A204.1 (cell line): ENCODE measurements at regions not wholly inside any gene's neighbourhood (a gene's known extent, or its start where the extent isn't known, plus 50 kb on each side); places are given as distances from the start of the nearest gene placed in this dataset.
A peak's percentile ranks its signal among the peaks of the same experiment; 100 is the strongest.
"Not testable (repeated sequence)": the region's sequence is repeated elsewhere in the genome, so short reads cannot be mapped to it uniquely, and the experiment has no call there.

Source experiments
- FAIRE-seq: peaks from 2 replicates; lab custom pipeline; 2012; peaks lifted over from hg19 to GRCh38; lab: Jason Lieb, UNC

GRCh38 chr10:65040796-65041195 is 1519.6 kb downstream of the REEP3 start:
- no peak for FAIRE-seq

DNA sequence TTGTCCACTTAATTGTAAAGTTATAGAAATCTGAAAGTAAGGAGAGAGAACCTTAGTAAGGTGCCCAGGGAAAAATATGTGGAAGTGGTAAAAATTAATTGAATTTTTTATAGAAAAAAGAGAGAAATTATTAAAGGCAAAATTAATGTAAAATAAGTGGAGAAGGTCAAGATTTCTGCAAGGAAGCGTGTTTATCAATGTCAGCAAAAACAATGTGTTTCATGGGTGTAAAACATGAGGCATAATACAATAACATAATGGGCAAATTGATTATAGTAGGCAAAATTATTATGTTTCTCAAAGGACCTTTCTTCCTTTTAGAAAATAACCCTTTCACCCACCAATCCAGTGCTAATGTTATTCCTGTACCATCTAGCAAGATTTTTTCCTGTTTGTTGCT is 1520.1 kb downstream of the REEP3 start:
- FAIRE-seq, result no peak

- no peak for FAIRE-seq
Observed at GRCh38 chr10:65042496-65042895, 1521.3 kb downstream of the REEP3 start.

- FAIRE-seq, result no peak
Observed at GRCh38 chr10:65046831-65047230, 1525.6 kb downstream of the REEP3 start.

DNA sequence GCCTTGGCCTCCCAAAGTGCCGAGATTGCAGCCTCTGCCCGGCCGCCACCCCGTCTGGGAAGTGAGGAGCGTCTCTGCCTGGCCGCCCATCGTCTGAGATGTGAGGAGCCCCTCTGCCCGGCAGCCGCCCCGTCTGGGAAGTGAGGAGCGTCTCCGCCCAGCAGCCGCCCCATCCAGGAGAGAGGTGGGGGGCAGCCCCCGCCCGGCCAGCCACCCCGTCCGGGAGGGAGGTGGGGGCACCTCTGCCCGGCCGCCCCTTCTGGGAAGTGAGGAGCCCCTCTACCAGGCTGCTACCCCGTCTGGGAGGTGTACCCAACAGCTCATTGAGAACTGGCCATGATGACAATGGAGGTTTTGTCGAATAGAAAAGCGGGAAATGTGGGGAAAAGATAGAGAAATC is 1530.9 kb downstream of the REEP3 start:
- not testable (repeated sequence) for FAIRE-seq

DNA sequence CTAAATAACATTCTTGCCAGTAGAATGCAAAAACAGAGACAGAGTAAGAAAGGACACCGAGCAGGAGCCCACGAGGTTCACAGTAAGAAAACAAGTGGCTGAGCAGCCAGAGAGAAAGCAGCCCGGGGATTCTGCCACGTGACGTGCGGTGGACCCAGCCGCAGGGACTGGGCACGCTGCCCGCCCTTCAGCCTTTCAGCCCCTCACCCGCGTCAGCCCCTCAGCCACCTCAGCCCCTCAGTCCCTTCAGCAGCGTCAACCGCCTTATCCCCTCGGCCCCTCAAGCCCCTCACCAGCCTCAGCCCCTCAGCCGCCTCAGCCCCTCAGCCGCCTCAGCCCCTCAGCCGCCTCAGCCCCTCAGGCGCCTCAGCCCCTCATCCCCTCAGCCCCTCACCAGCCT is 1532.2 kb downstream of the REEP3 start:
- FAIRE-seq, result not testable (repeated sequence)

GRCh38 chr10:65053831-65054351 is 1532.7 kb downstream of the REEP3 start:
- FAIRE-seq, result not testable (repeated sequence)

- not testable (repeated sequence) for FAIRE-seq
Observed at GRCh38 chr10:65054701-65055100, 1533.5 kb downstream of the REEP3 start.

DNA sequence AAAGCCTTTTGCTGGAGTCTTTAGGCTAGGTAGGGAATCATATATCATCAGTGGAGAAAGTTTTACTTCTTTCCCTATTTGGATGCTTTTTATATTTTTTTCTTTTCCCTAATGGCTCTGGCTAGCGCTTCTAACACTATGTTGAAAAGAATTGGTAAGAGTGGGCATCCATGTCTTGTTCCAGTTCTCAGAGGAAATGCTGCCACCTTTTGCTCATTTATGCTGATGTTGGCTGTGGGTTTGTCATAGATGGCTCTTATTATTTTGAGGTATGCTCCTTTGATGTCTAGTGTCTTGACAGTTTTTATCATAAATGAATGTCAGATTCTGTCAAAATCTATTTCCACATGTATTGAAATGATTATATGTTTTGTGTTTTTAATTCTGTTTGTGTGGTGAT is 1544.1 kb downstream of the REEP3 start:
- no peak for FAIRE-seq

DNA sequence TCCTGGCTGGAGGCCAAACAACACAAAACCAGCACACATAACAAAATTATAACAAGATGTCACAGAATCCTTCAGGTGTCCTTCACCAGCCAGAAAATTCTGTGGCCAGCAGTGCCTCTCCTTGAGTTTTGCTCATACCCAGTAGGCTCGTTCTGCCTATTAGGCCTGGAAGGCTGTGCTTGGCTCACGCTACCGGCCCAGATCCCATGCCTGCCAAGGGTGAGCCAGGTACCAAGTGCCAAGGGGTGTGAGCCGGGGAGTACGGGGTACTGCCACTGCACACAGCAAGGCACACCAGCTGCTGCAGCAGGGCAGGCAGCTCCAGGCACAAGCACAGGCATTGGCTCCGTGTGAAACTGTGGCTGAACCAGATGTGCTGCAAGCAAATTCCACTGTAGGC is 1562.0 kb downstream of the REEP3 start:
- FAIRE-seq, result no peak

- no peak for FAIRE-seq
Observed at GRCh38 chr10:65090991-65091390, 1569.8 kb downstream of the REEP3 start.

- FAIRE-seq, result no peak
Observed at GRCh38 chr10:65100146-65100545, 1578.9 kb downstream of the REEP3 start.

- FAIRE-seq, result not testable (repeated sequence)
Observed at GRCh38 chr10:65100881-65101280, 1579.7 kb downstream of the REEP3 start.

- FAIRE-seq, result no peak
Observed at GRCh38 chr10:65110009-65110408, 1588.8 kb downstream of the REEP3 start.

- FAIRE-seq, result not testable (repeated sequence)
Observed at GRCh38 chr10:65111059-65111458, 1589.9 kb downstream of the REEP3 start.

DNA sequence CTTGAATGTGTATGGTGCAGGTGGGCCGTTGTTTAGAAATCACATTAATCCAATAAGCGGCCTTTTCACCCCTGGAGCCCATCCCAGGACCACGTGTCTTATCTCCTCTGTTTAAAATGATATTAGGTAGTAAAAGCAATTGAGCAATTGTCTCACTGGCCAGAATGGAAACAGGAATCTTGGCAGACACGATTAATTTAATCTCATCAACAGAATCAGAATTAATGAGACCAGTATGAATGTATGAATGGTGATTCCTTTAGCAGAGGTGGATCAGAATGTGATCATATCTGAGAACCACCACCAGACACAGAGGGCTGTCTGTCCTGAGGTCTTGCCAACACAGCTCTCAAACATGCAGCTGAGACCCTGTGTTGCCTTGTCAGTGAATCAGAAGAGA is 1591.4 kb downstream of the REEP3 start:
- no peak for FAIRE-seq

DNA sequence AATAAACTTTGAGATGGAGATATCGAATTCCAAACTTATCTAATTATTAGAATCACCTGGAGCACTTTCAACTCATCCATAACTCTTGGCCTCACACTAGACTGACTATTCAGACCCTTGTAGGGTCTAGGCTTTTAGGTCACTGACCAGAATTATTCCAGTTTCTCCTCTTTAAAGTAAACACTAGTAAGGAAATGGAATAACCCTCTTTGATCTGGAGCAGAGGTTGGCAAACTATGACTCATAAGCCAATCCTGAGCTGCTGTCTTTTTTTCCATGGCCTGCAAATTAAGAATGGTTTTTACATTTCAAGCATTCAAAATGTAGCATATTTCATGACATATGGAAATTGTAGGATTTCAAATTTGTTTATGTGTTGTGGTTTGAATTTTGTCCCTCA is 1601.9 kb downstream of the REEP3 start:
- FAIRE-seq, result no peak

DNA sequence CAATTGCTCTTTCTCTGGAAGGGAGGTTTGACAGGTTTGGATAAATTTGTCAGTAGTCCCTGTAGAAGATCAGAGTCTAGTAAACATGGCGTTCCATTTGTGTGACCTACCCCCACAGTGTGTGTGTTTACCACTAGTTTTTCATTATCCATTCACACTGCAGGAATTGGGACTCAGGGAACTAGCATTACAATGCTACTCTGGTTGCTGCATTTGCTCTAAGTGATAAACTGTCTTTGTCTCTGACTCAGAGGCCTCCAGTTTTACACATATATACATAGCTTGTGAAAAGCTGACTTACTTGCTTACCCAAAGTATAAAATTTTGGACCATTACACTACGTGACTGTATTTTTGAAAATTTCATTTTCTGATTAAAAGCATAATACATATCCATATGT is 1604.0 kb downstream of the REEP3 start:
- FAIRE-seq, result no peak

DNA sequence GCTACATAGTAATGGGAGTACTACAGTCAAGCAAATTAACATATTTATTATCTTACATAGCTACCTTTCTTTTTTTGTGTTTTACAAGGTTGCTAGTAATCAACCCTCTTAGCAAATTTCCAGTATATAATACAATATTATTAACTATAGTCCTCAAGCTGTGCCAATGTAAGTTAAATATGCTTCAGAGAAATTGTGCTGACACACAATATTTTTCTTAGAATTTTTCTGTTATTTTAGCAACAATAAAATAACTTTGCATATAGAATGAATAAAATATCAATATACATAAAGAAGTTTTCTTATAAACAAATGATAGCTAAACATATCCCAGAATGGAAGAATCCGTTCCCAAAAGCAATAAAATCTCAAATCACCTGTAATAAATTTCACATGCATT is 1605.1 kb downstream of the REEP3 start:
- no peak for FAIRE-seq

DNA sequence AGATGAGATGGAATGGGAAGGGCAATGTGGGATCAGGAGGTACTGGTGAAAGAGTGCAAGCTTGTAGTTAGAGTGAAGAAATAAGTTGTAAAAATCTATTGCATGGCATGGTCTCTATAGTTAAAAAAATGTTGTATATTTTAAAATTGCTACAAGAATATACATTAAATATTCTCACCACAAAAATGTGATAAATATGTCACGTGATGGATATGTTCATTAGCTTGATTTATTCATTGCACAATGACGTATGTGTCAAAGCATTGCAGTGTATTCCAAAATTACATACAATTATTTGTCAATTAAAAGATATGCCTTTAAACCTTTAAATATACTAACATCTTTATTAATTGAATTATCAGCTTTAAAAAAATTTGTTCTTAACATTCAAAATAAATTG is 1607.1 kb downstream of the REEP3 start:
- peak; percentile 72 for FAIRE-seq

- no peak for FAIRE-seq
Observed at GRCh38 chr10:65130162-65130758, 1609.1 kb downstream of the REEP3 start.

- FAIRE-seq, result no peak
Observed at GRCh38 chr10:65133652-65134051, 1612.5 kb downstream of the REEP3 start.

DNA sequence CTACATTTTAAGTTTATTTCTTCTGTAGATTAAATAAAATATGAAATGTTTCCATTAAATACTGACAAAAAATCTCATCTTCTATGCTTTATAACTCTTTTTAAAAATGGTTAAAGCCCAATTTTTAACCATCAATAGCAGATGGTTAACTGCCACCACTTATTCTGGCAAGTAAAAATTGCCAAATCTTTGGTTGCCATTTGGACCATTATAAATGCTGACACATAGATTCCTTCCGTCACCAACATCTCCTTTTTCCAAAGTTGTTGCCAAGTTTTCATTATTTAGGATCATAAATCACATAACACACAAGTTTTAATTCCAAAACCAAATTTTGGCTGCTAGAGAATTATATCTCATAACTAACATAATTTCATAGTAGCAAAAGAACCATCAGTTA is 1614.3 kb downstream of the REEP3 start:
- FAIRE-seq, result no peak

- FAIRE-seq, result no peak
Observed at GRCh38 chr10:65142641-65143435, 1621.6 kb downstream of the REEP3 start.
